ENCODE measurements at regions not wholly inside any gene's neighbourhood (a gene's known extent, or its start where the extent isn't known, plus 50 kb on each side); places are given as distances from the start of the nearest gene placed in this dataset.

DNA sequence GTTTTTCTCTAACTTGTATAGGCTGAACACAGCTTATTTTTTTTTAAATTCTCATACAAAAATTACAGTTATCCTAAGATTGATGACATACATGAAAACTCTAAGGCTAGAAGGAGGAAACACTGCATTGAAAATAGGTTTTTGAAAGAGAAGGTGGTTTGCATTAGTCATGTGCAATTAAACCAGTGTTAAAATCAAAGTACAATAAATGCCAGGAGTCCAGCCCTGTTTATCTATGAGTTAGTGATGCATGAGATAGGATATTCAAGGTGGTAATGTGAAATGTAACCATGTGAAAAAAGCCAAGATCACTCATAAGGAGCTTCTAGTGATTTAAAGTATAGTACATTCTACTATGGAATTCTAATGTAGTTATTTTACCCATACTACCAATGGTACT lies 444.9 kb upstream of the CYLC2 start (continued):
- TF ChIP-seq ELF1 (IDR thresholded peaks at IDR 0.05): no peak
- TF ChIP-seq, protein P1, sequence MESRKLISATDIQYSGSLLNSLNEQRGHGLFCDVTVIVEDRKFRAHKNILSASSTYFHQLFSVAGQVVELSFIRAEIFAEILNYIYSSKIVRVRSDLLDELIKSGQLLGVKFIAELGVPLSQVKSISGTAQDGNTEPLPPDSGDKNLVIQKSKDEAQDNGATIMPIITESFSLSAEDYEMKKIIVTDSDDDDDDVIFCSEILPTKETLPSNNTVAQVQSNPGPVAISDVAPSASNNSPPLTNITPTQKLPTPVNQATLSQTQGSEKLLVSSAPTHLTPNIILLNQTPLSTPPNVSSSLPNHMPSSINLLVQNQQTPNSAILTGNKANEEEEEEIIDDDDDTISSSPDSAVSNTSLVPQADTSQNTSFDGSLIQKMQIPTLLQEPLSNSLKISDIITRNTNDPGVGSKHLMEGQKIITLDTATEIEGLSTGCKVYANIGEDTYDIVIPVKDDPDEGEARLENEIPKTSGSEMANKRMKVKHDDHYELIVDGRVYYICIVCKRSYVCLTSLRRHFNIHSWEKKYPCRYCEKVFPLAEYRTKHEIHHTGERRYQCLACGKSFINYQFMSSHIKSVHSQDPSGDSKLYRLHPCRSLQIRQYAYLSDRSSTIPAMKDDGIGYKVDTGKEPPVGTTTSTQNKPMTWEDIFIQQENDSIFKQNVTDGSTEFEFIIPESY (IDR thresholded peaks at IDR 0.05; ENCODE audit: borderline replicate concordance, low read depth): no peak
- TF ChIP-seq MXI1 (IDR thresholded peaks at IDR 0.05; ENCODE audit: low read depth, low read length): no peak
- TF ChIP-seq NFIC (IDR thresholded peaks at IDR 0.05; ENCODE audit: borderline replicate concordance): no peak
- TF ChIP-seq GATA2 (CRISPR knock-in tag; IDR thresholded peaks at IDR 0.05): no peak
- no peak for TF ChIP-seq TAF1 (IDR thresholded peaks at IDR 0.05; ENCODE audit: borderline replicate concordance, low read depth, low read length)
- no peak for TF ChIP-seq TCF12 (IDR thresholded peaks at IDR 0.05)

- Histone ChIP-seq H3K27me3 (ENCODE audit: insufficient read depth) (no peaks in the 10 kb centered on the region), H3K36me3 (replicated peaks in 1 of 2; ENCODE audit: control insufficient read depth in 1 of 2, insufficient read depth in 2 of 2, low read length in 1 of 2) (no peaks in the 10 kb centered on the region), H3K9me2 (no peaks in the 10 kb centered on the region), H3K27ac (ENCODE audit: low read depth in 2 of 2, low read length in 1 of 2) (no peak overlapping the region), H3K4me3 (ENCODE audit: low read depth in 2 of 2, low read length in 1 of 2) (no peak overlapping the region), H3K9me3 (no peaks in the 10 kb centered on the region), H2AFZ (ENCODE audit: low read depth) (no peak overlapping the region), H3K4me2 (no peak overlapping the region), H4K20me1 (ENCODE audit: insufficient read depth) (no peaks in the 10 kb centered on the region), H3F3A (replicated peaks; ENCODE audit: insufficient read depth) (no peaks in the 10 kb centered on the region), H3K79me2 (ENCODE audit: insufficient read depth) (no peaks in the 10 kb centered on the region), H3K9ac (no peak overlapping the region), H3K4me1 (ENCODE audit: control insufficient read depth in 1 of 2, insufficient read depth in 2 of 2, low read depth in 1 of 2, low read length in 1 of 2) (no peaks in the 10 kb centered on the region)
- ChIA-PET CTCF (no interaction called here), POLR2A (no interaction called here)
- TF ChIP-seq RAD21 (IDR thresholded peaks at IDR 0.05; ENCODE audit: low read length) (no peak), YY1 (IDR thresholded peaks at IDR 0.05; ENCODE audit: low read depth) (no peak)
- DNase-seq: no peak
- WGBS (ENCODE audit: low lambda C conversion rate): 15% methylated on average over 2 of the region's 2 CpGs
These were observed 461.1 kb upstream of the CYLC2 start for GRCh38 chr9:102534031-102534430.

DNA sequence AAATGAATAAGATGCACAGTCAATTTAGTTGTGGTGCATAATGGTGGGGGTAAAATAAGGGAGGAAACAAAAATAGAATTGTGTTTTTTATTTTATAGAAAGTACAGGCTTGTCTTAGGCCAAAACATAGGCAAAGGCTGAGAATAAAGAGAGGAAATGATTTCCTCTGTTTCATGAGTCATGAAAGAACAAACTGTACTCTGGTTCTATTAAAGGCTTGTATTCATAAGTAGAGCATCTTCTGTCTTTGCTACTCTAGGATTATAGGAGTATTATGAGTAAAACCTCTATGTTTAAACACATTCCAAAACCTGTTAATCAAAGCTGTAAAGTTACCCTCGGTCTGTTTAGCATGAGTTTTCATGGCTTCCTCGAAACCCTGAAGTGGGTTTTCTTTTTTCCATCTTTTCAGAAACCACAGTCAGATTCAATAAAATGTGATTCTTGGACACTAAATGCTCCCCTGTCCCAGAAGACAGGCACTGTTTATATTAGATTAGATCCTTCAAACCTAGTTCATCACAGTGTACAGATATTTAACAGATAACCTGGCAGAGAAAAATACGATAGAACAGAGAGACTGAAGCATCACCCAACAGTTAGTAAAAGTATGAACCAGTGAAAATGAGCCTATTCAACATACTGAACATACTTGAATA lies 473.9 kb upstream of the CYLC2 start:
- no peaks in the 10 kb centered on the region for H3K4me1 ChIP-seq (ENCODE audit: control insufficient read depth in 1 of 2, insufficient read depth in 2 of 2, low read depth in 1 of 2, low read length in 1 of 2)
- ChIA-PET POLR2A (no interaction called here), CTCF (no interaction called here)
- no peak overlapping the region for H2AFZ ChIP-seq (ENCODE audit: low read depth)
- 2% methylated on average over 3 of the region's 3 CpGs for WGBS (ENCODE audit: low lambda C conversion rate)
- H3K36me3 ChIP-seq (replicated peaks in 1 of 2; ENCODE audit: control insufficient read depth in 1 of 2, insufficient read depth in 2 of 2, low read length in 1 of 2): no peaks in the 10 kb centered on the region
- H3F3A ChIP-seq (replicated peaks; ENCODE audit: insufficient read depth): no peaks in the 10 kb centered on the region
- no peak overlapping the region for H3K4me2 ChIP-seq
- no peaks in the 10 kb centered on the region for H3K27me3 ChIP-seq (ENCODE audit: insufficient read depth)
- no peak for TF ChIP-seq USF1 (IDR thresholded peaks at IDR 0.05; ENCODE audit: borderline replicate concordance, low read depth)
- TF ChIP-seq MXI1 (IDR thresholded peaks at IDR 0.05; ENCODE audit: low read depth, low read length): no peak
- TF ChIP-seq GATA2 (CRISPR knock-in tag; IDR thresholded peaks at IDR 0.05): no peak
- no peak for TF ChIP-seq NRF1 (IDR thresholded peaks at IDR 0.05; ENCODE audit: low read depth, low read length)
- no peak for TF ChIP-seq FOXM1 (IDR thresholded peaks at IDR 0.05; ENCODE audit: low read depth)
- no peak for TF ChIP-seq PBX3 (IDR thresholded peaks at IDR 0.05)
- TF ChIP-seq FOSL2 (IDR thresholded peaks at IDR 0.05; ENCODE audit: borderline replicate concordance, low read depth): no peak
- H4K20me1 ChIP-seq (ENCODE audit: insufficient read depth): no peaks in the 10 kb centered on the region
- H3K79me2 ChIP-seq (ENCODE audit: insufficient read depth): no peaks in the 10 kb centered on the region
- DNase-seq: no peak
- no peak overlapping the region for H3K9ac ChIP-seq
- no peaks in the 10 kb centered on the region for H3K9me2 ChIP-seq
- no peak overlapping the region for H3K27ac ChIP-seq (ENCODE audit: low read depth in 2 of 2, low read length in 1 of 2)
- H3K4me3 ChIP-seq (ENCODE audit: low read depth in 2 of 2, low read length in 1 of 2): no peak overlapping the region
- no peaks in the 10 kb centered on the region for H3K9me3 ChIP-seq
